HG02884 (cell line): ENCODE measurements at regions not wholly inside any gene's neighbourhood (a gene's known extent, or its start where the extent isn't known, plus 50 kb on each side); places are given as distances from the start of the nearest gene placed in this dataset.
"Not testable (repeated sequence)": the region's sequence is repeated elsewhere in the genome, so short reads cannot be mapped to it uniquely, and the experiment has no call there.

Source experiments
- ATAC-seq: cut with Tn5 transposase; IDR thresholded peaks from one replicate; pipeline ENCODE4 v1.9.1; 2021; ENCODE audit warnings: mild to moderate bottlenecking, moderate library complexity; ENCODE audit not compliant: unreplicated experiment

DNA sequence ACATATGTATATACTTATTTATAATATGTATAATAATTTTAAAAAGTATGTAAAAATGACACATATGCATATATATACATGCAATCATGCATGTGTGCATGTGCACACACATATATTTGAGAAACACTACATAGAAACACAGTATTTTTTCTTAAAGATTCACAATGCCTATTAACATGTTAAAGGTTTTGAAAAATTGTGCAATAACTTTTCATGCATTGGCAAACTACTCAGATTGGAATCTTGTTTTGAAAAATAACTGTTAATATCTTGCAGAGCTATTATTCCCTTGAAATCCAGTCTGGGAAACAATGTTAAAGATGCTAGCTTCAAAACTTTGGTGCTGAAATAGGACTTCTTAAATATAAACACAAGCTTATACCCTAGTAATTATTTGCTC lies 256.2 kb upstream of the P2RY1 start:
- no peak for ATAC-seq

DNA sequence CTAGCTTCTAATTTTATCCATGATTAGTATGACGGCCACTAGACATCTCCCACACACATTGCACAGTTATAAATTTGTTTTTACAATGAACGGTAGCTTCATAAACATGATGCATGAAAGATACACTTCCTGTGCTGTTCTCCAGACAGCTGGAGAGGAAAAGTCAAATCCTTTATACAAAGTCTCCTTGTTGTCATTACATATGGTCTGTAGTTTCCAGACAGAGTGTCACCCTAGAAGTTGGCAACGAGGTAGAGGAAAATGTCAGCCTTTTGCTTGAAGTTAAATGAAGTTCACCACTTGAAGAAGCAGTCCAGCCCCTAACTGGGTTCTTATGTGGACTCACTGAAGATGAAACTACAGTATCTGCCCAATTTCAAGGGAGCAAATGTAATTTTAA lies 253.0 kb upstream of the P2RY1 start:
- no peak for ATAC-seq

- no peak for ATAC-seq
These were observed 251.0 kb upstream of the P2RY1 start for GRCh38 chr3:152583963-152584362.

- no peak for ATAC-seq
These were observed 248.0 kb upstream of the P2RY1 start for GRCh38 chr3:152586974-152587373.

GRCh38 chr3:152587861-152588260 lies 247.1 kb upstream of the P2RY1 start:
- no peak for ATAC-seq

DNA sequence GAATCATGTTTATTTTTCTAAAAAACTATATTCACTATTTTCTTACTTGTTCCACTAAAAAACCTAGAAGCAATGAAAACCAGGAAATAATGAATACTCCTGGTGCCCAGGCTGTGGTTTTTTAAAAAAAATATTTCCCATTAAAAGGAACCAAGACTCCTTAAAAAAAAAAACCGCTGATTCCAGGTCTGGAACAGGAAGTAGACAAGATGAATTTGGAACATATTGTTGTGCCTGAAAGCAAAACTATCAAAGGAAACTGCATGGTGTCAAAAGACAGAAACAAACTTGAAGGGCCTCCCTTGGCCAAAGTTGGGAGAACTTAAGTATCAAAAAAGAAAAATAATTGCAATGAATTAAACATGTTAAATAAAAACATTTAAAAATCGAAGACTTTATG lies 245.3 kb upstream of the P2RY1 start:
- ATAC-seq, result no peak

- no peak for ATAC-seq
These were observed 243.4 kb upstream of the P2RY1 start for GRCh38 chr3:152591515-152591914.

- no peak for ATAC-seq
These were observed 241.7 kb upstream of the P2RY1 start for GRCh38 chr3:152593242-152593641.

DNA sequence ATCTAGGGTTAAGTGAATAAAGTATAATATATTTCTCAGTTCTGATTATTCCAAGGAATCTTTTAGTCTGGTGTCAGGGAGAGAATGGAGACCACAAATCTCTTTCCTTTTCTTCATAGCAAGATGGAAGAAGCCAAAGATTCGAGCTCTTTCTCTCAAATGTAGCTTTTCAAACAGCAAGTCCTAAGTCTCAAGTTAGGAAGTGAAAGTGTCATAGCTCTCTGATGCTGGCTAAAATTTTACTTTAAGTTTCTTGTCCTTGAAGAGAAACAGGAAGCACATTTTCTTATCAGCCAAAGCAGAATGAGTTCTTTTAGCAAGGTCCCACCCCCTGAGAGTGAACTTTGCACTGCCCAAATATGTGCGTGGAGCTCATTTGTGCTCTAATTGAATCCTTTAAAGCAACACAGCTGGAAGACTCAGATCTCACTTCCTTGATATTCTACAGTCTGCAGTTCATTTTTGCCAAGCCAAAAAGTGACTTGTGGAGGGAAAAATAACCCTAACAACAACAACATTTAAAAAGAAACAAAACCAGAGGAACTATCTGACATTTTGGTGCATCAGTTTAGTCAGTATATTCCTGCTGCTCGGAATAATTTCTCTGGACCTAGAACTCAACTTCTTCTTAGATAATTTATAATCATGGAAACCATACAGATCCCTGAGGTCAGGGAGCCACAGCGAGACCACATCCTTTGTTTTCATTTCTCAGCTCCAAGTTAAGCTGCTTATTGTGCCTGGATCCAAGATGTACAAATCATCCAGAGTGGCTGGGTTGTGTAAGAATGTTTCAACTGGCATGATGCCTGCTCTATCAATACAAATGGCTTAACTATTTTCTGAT lies 238.7 kb upstream of the P2RY1 start:
- ATAC-seq, result peak; percentile 98

- ATAC-seq, result not testable (repeated sequence)
These were observed 238.1 kb upstream of the P2RY1 start for GRCh38 chr3:152596832-152597231.

DNA sequence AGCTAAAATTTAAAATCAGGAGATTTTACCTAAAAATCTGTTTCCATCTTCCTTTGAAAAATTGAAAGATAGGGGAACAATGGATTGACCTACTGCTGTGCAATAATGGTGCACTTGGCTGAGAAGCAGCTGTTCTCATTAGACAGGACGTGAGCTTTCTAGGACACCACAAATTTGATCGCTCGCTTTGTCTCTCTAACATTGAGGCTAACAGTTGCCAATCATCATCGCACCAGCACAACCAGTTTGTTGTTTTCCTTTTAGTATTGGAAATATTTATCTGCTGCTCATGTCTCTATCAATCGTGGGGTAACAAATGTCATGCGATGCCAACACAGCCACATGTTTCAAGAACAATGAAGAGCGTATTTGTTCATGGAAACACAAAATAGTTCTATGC lies 228.8 kb upstream of the P2RY1 start:
- no peak for ATAC-seq

DNA sequence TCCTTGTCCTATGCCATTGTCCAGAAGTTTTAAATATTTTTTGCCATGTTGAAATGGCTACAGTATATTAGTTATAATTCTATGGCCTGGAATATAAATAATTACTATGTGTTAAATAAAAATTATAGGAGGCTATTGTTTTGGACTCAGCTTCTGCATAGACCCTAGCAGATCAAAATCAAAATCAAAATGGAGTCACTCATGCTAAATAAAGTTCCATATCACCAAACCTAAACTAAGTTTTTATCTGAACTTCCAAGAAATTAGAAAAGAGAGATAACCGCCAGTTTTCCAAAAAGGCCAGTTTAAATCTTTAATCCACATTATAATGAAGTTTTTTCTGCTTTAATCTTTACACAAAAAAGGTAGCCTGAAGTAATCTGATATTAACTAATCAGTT lies 227.8 kb upstream of the P2RY1 start:
- no peak for ATAC-seq

DNA sequence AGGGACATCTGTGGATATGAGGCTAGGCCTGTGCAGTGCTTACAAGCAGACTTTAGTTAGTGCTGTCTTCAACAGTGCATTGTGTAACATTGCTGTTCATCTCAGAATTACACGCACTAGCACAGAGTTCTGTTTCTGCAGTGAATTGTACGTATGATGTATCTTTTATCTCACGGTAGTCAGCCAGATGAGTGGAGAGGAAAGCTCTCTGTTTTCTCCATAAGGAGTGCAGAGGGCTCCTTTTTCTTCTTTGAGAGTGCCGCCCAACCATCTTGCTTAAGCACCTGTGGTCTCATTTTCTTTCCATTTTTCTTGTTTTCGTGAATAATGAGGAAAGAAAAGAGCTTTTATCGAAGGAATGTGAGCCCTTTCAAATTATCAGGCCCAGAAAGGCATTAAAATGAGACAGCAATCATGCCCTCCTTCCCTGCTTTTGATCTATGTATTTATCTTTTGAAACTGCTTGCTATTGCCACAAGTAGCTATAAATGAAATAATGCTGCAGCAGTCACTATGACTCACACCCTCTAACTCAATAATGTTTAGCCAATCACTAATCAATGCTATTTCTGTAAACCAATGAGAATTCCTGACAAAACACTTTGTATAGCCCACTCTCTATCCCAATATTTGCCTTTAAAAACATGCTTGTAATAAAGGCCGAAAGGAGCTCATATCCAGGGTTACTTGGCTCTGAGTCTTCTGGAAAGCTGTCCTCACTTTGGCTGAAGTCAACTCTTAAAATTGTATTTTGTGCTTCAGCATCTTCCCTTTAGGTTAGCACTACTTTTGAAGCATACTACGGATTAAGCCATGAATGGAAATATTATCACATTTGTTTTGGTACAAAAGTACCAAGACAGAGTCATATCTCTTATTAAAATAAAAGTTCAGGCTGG lies 226.0 kb upstream of the P2RY1 start:
- ATAC-seq, result no peak

- ATAC-seq, result no peak
These were observed 225.0 kb upstream of the P2RY1 start for GRCh38 chr3:152609891-152610290.

DNA sequence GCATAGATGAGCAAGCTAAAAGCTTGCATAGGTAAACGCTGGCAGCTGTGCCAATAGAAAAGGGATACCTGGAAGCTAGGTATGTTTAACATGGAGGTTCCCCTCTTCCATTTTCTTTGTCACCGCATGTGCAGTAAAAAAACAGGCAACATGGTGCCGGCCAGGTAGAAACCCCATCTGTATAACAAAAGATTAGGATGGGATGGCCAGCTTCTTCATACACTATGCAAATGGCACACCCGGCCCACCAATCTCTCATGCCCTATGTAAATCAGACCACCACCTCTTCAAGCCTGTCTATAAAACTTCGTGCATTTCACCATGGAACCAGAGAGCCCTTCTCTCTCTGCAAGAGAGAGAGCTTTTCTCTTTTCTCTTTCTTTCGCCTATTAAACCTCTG lies 224.3 kb upstream of the P2RY1 start:
- no peak for ATAC-seq

DNA sequence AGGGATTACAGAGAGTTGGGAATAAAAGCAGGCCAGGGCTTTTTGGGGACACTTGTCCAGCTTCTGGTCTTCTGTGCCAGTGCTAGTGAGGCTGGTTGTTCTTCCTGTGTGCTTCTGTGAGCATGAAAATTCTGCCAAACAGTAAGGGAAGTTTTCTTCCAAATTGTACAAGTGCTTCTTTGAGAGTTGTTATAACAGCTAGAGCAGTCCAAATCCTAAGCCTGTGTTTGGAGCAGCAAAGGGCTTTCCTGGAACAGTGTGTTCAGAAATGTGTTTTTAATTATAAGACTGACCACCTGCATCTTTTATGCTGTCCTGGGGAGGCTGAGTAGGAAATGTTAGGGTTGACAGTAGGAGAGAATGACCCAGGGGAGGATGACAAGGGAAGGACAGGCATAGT lies 223.0 kb upstream of the P2RY1 start:
- no peak for ATAC-seq

DNA sequence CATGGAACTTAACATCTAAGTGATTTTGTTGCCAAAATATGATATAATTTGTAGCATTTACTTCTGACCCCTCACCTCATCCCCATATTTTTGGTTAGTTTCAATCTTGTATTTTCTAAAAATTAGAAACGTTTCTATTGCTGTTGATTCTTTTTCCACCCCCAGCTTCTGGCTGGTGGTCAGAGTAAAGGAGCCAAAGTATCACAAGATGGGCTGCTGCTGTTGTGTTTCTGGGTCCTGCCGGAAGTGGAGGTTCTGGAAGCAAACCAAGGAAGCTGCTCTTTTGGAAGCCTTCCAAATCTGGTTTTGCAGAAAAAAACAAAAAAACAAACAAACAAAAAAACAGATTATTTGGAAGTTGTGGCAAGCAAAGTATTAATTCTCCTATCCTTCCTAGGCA lies 221.1 kb upstream of the P2RY1 start:
- no peak for ATAC-seq

- ATAC-seq, result no peak
These were observed 219.2 kb upstream of the P2RY1 start for GRCh38 chr3:152615681-152616080.

DNA sequence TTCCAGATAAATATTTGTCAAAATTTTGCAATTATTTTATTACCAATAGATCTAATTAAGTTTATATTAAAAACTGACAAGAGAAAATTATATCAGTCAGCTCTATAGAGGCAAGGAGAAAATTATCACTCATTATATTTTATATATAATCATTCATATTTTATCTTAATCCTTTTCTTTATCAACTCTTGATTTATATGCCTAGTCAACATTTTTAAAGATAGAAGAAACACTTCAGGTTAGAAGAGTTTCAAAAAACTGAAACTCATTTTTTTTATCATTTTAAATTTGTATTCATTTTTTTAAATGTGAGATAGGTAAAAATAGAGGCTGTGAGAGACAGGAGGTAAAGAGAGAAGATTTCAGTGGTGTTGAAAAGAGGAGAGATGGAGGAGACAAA lies 217.3 kb upstream of the P2RY1 start:
- no peak for ATAC-seq

- no peak for ATAC-seq
These were observed 216.4 kb upstream of the P2RY1 start for GRCh38 chr3:152618529-152618928.

DNA sequence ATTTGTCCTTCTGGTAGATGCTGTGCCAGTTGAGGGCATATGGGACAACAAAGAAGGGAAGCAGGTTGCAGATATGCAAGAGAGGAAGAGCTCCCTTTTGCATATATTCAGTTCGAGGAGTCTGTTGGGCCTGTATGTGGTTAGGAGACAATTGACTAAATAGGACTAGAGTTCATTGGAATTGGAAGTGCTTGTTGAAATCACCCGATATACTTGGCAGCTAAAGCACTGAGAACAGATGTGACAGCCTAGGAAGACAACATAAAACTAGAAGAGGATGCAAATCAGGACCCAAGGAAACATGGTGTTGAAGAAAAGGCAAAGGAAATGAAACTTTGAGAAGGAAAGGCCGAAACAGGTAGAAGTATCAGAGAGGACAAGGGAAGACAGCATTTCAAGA lies 215.2 kb upstream of the P2RY1 start:
- ATAC-seq, result no peak

- ATAC-seq, result no peak
These were observed 214.5 kb upstream of the P2RY1 start for GRCh38 chr3:152620395-152620794.
